SHP77 (cell line): ENCODE measurements at regions not wholly inside any gene's neighbourhood (a gene's known extent, or its start where the extent isn't known, plus 50 kb on each side); places are given as distances from the start of the nearest gene placed in this dataset.
"Not testable (repeated sequence)": the region's sequence is repeated elsewhere in the genome, so short reads cannot be mapped to it uniquely, and the experiment has no call there.

Experiments
- DNase-seq, 2 experiments: peaks; one replicate each; lab custom pipeline; 2025; lab: John Stamatoyannopoulos, UW

- DNase-seq: no peak
These were observed 169.9 kb downstream of the CPE start for GRCh38 chr4:165548702-165549101.

- no peak for DNase-seq
These were observed 174.5 kb downstream of the CPE start for GRCh38 chr4:165553221-165553810.

GRCh38 chr4:165555302-165555701 lies 176.5 kb downstream of the CPE start:
- DNase-seq: no peak

- no peak for DNase-seq
These were observed 177.6 kb downstream of the CPE start for GRCh38 chr4:165556383-165556782.

GRCh38 chr4:165560941-165561340 lies 182.1 kb downstream of the CPE start:
- no peak for DNase-seq

- DNase-seq: no peak
These were observed 185.0 kb downstream of the CPE start for GRCh38 chr4:165563851-165564250.

GRCh38 chr4:165569031-165569430 lies 190.2 kb downstream of the CPE start:
- no peak for DNase-seq

- DNase-seq: not testable (repeated sequence)
These were observed 192.7 kb downstream of the CPE start for GRCh38 chr4:165571476-165571875.

GRCh38 chr4:165580351-165580905 lies 201.6 kb downstream of the CPE start:
- no peak for DNase-seq

- no peak for DNase-seq
These were observed 204.5 kb downstream of the CPE start for GRCh38 chr4:165583341-165583740.

GRCh38 chr4:165584916-165585315 lies 206.1 kb downstream of the CPE start:
- DNase-seq: no peak

- no peak for DNase-seq
These were observed 209.9 kb downstream of the CPE start for GRCh38 chr4:165588534-165589315.

- no peak for DNase-seq
These were observed 213.6 kb downstream of the CPE start for GRCh38 chr4:165592386-165592785.

GRCh38 chr4:165597581-165598480 lies 219.0 kb downstream of the CPE start:
- DNase-seq: no peak

- no peak for DNase-seq
These were observed 222.3 kb downstream of the CPE start for GRCh38 chr4:165600959-165601683.

GRCh38 chr4:165602621-165603020 lies 223.8 kb downstream of the CPE start:
- DNase-seq: no peak

GRCh38 chr4:165604181-165604580 lies 225.4 kb downstream of the CPE start:
- DNase-seq: no peak

- no peak for DNase-seq
These were observed 227.0 kb downstream of the CPE start for GRCh38 chr4:165605811-165606210.

GRCh38 chr4:165606465-165607205 lies 227.8 kb downstream of the CPE start:
- DNase-seq: peak; percentile 12 to 41

GRCh38 chr4:165609653-165610052 lies 230.8 kb downstream of the CPE start:
- DNase-seq: no peak
